Panc1 (cell line): ENCODE measurements at regions not wholly inside any gene's neighbourhood (a gene's known extent, or its start where the extent isn't known, plus 50 kb on each side); places are given as distances from the start of the nearest gene placed in this dataset.

Source experiments
- ATAC-seq: fragments of 200-7000 bp; cut with Tn5 transposase; 2 replicates; pipeline ENCODE4 v1.9.1; 2020; ENCODE audit warnings: mild to moderate bottlenecking, moderate library complexity
- BruUV-seq: library from RNA; stranded (reverse); fragments of 400-500 nt; replicated peaks from 2 replicates; lab custom pipeline; 2021; lab: Mats Ljungman, UMichigan
- CTCF ChIA-PET: fragments of 300-600 bp; sonication (Branson Sonifier 250); formaldehyde crosslinking; loops from one replicate; lab custom pipeline; 2022; ENCODE audit warnings: antibody characterized with exemption; lab: Charles Lee
- POLR2A ChIA-PET: fragments of 300-600 bp; sonication (Branson Sonifier 250); formaldehyde crosslinking; loops from one replicate; lab custom pipeline; 2022; ENCODE audit warnings: antibody characterized with exemption; lab: Charles Lee
- DNase-seq: peaks from one replicate; pipeline ENCODE4 v3.0.0-alpha.2; 2010; ENCODE audit warnings: low read depth, low spot score
- H3K27ac ChIP-seq: 2 replicates; pipeline ENCODE4 v1.5.1; 2011; ENCODE audit warnings: mild to moderate bottlenecking, low read length, inconsistent platforms
- H3K27me3 ChIP-seq: fragments of 200-500 bp; sonication (Bioruptor generic); 2 replicates; pipeline ENCODE4 v1.6.0; 2014; ENCODE audit warnings: low read length, inconsistent platforms; ENCODE audit not compliant: control insufficient read depth, insufficient read depth
- H3K36me3 ChIP-seq: fragments of 200-500 bp; sonication (Bioruptor generic); 2 replicates; pipeline ENCODE4 v1.5.1; 2014; ENCODE audit warnings: inconsistent platforms, mild to moderate bottlenecking, low read length, moderate library complexity; ENCODE audit not compliant: control insufficient read depth, insufficient read depth
- H3K4me1 ChIP-seq: 2 replicates; pipeline ENCODE4 v1.5.1; 2011; ENCODE audit warnings: inconsistent platforms, mild to moderate bottlenecking, low read length, moderate library complexity; ENCODE audit not compliant: control insufficient read depth, insufficient read depth
- H3K4me3 ChIP-seq, 2 experiments: 2 replicates each; pipeline ENCODE4 v1.5.1; 2011 to 2012; ENCODE audit warnings: low read depth in 2 of 2, low read length in 2 of 2, mild to moderate bottlenecking in 2 of 2, inconsistent platforms in 1 of 2, moderate library complexity in 1 of 2
- H3K9me3 ChIP-seq: fragments of 200-500 bp; sonication (Bioruptor generic); 2 replicates; pipeline ENCODE4 v1.5.1; 2014; ENCODE audit warnings: low read depth, mild to moderate bottlenecking, inconsistent platforms, low read length, moderate library complexity; ENCODE audit not compliant: control insufficient read depth, insufficient read depth
- POLR2AphosphoS5 ChIP-seq: IDR thresholded peaks from 2 replicates; pipeline ENCODE4 v1.6.1; 2012; ENCODE audit warnings: mild to moderate bottlenecking, low read depth, low read length, moderate library complexity
- SIN3A ChIP-seq: IDR thresholded peaks from 2 replicates; pipeline ENCODE4 v1.6.1; 2012; ENCODE audit warnings: low read depth, mild to moderate bottlenecking, low read length, moderate library complexity, borderline replicate concordance; ENCODE audit not compliant: insufficient read depth
- TCF7L2 ChIP-seq: IDR thresholded peaks from 2 replicates; pipeline ENCODE4 v1.6.1; 2011; ENCODE audit warnings: mild to moderate bottlenecking, low read depth, low read length, inconsistent platforms
- in situ Hi-C: cut with HindIII; loops from 2 replicates; pipeline ENCODE4 v1.10.0; 2016; ENCODE audit warnings: low sequenced_read_pairs, low pct_unique_long_range_greater_than_20kb
- intact Hi-C: fragments of 100-400 bp; cut with micrococcal nuclease; formaldehyde crosslinking; loops from one replicate; pipeline ENCODE4 v1.10.0; 2022; ENCODE audit not compliant: unreplicated experiment
- TF ChIP-seq, protein P1 (sequence below): fragments of 450-650 bp; IDR thresholded peaks from 2 replicates; pipeline ENCODE4 v1.5.1; 2017; ENCODE audit warnings: mild to moderate bottlenecking
- TF ChIP-seq, protein P2 (sequence below), 2 experiments: IDR thresholded peaks; 2 replicates each; pipeline ENCODE4 v1.6.1; 2011 to 2012; ENCODE audit warnings: low read depth in 2 of 2, control low read depth in 1 of 2, low read length in 1 of 2, mild to moderate bottlenecking in 1 of 2, moderate library complexity in 1 of 2; ENCODE audit not compliant: insufficient read depth in 1 of 2

DNA sequence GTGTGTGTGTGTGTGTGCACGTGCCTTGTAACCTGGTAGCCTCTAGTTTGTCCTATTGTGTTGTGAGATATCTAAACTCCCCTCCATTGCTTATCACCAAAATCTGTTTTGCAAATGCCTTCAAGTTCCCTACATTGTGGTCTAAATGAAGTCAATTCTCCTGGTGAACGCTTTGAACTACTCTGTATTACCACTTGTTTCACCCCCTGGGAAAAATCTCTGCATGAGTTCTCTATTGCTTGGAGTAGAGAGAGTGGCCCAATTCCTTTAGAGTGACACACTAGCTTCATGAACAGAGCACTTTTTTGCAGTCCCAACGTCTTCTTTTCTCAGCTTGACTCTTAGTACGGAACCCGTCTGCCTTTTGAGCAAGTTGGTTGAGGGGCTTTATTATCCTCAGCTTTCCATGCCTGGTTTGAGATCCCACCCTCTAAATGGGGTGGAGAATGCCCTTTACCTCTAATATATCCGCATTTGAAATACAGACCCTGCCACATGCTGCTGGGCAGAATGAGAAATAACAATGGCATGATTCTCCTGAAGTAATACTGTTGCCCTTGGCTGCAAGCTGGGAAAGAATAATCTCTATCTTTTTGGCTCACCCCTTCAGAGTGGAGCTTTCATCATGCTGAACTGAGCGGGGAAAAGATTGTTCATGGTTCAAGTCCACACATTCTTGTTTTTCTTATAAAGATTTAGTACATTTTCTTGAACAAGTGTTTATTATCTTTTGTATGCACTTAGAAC is 2545.3 kb downstream of the PCDH9 start:
- in situ Hi-C loops, result no loop called here
- no peak for DNase-seq
- intact Hi-C loops, result no loop called here
- no peaks in the 10 kb centered on the region for H3K36me3 ChIP-seq
- no peak for TF ChIP-seq SIN3A
- TF ChIP-seq, protein P1, sequence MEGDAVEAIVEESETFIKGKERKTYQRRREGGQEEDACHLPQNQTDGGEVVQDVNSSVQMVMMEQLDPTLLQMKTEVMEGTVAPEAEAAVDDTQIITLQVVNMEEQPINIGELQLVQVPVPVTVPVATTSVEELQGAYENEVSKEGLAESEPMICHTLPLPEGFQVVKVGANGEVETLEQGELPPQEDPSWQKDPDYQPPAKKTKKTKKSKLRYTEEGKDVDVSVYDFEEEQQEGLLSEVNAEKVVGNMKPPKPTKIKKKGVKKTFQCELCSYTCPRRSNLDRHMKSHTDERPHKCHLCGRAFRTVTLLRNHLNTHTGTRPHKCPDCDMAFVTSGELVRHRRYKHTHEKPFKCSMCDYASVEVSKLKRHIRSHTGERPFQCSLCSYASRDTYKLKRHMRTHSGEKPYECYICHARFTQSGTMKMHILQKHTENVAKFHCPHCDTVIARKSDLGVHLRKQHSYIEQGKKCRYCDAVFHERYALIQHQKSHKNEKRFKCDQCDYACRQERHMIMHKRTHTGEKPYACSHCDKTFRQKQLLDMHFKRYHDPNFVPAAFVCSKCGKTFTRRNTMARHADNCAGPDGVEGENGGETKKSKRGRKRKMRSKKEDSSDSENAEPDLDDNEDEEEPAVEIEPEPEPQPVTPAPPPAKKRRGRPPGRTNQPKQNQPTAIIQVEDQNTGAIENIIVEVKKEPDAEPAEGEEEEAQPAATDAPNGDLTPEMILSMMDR, result no peak
- TF ChIP-seq, protein P2, sequence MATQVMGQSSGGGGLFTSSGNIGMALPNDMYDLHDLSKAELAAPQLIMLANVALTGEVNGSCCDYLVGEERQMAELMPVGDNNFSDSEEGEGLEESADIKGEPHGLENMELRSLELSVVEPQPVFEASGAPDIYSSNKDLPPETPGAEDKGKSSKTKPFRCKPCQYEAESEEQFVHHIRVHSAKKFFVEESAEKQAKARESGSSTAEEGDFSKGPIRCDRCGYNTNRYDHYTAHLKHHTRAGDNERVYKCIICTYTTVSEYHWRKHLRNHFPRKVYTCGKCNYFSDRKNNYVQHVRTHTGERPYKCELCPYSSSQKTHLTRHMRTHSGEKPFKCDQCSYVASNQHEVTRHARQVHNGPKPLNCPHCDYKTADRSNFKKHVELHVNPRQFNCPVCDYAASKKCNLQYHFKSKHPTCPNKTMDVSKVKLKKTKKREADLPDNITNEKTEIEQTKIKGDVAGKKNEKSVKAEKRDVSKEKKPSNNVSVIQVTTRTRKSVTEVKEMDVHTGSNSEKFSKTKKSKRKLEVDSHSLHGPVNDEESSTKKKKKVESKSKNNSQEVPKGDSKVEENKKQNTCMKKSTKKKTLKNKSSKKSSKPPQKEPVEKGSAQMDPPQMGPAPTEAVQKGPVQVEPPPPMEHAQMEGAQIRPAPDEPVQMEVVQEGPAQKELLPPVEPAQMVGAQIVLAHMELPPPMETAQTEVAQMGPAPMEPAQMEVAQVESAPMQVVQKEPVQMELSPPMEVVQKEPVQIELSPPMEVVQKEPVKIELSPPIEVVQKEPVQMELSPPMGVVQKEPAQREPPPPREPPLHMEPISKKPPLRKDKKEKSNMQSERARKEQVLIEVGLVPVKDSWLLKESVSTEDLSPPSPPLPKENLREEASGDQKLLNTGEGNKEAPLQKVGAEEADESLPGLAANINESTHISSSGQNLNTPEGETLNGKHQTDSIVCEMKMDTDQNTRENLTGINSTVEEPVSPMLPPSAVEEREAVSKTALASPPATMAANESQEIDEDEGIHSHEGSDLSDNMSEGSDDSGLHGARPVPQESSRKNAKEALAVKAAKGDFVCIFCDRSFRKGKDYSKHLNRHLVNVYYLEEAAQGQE (IDR thresholded peaks at IDR 0.05; ENCODE audit: insufficient read depth in 1 of 2, low read depth in 2 of 2, low read length in 1 of 2), result no peak
- no peak for TF ChIP-seq TCF7L2
- TF ChIP-seq POLR2AphosphoS5, result no peak
- no peak overlapping the region for H3K27ac ChIP-seq
- no TSS peak for BruUV-seq
- CTCF ChIA-PET, result no interaction called here
- POLR2A ChIA-PET, result no interaction called here
- no peaks in the 10 kb centered on the region for H3K27me3 ChIP-seq
- no peak overlapping the region for H3K4me3 ChIP-seq
- no peaks in the 10 kb centered on the region for H3K4me1 ChIP-seq
- H3K9me3 ChIP-seq, result peaks cover 4% of the 10 kb centered on the region
- ATAC-seq, result no peak

DNA sequence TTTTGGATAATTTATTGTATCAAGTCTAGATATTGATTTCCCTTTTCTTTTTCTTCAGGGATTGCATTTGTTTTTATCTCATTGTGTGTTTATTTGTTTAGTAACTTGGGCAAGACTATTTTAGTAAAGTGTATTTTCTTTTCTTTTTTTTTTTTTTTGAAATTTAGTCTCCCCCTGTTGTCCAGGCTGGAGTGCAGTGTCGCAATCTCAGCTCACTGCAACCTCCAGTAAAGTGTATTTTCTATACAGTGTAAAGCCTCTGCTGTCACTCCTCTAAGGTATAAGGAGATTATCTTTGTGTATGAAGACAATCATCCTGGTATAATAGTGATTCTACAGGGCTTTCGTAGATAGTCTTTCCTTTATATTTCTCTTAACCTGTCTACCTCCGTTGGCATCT is 2546.0 kb downstream of the PCDH9 start:
- no peak overlapping the region for H3K27ac ChIP-seq
- DNase-seq (no peak), ATAC-seq (no peak)
- no TSS peak for BruUV-seq
- in situ Hi-C loops, result no loop called here
- peaks cover 4% of the 10 kb centered on the region for H3K9me3 ChIP-seq
- H3K36me3 ChIP-seq, result no peaks in the 10 kb centered on the region
- TF ChIP-seq, protein P2 (IDR thresholded peaks at IDR 0.05; ENCODE audit: insufficient read depth in 1 of 2, low read depth in 2 of 2, low read length in 1 of 2), result no peak
- TF ChIP-seq TCF7L2, result no peak
- TF ChIP-seq SIN3A, result no peak
- TF ChIP-seq POLR2AphosphoS5, result no peak
- TF ChIP-seq, protein P1, result no peak
- CTCF ChIA-PET, result no interaction called here
- H3K27me3 ChIP-seq, result no peaks in the 10 kb centered on the region
- no peak overlapping the region for H3K4me3 ChIP-seq
- no peaks in the 10 kb centered on the region for H3K4me1 ChIP-seq
- intact Hi-C loops, result no loop called here
- POLR2A ChIA-PET, result no interaction called here
